Left ventricle myocardium superior (tissue), 1 donor: ENCODE measurements at regions not wholly inside any gene's neighbourhood (a gene's known extent, or its start where the extent isn't known, plus 50 kb on each side); places are given as distances from the start of the nearest gene placed in this dataset.
A peak's percentile ranks its signal among the peaks of the same experiment; 100 is the strongest.
"Not testable (repeated sequence)": the region's sequence is repeated elsewhere in the genome, so short reads cannot be mapped to it uniquely, and the experiment has no call there.

Experiments used
- ATAC-seq: fragments of 200-7000 bp; cut with Tn5 transposase; one replicate; pipeline ENCODE4 v1.9.1; 2020; ENCODE audit warnings: mild to moderate bottlenecking, moderate library complexity
- DNase-seq: peaks from one replicate; pipeline ENCODE4 v3.0.0-alpha.2; 2020
- intact Hi-C: fragments of 100-400 bp; cut with micrococcal nuclease; formaldehyde crosslinking; loops from one replicate; pipeline ENCODE4 v1.11.0; 2022
- donor health status: DM: no; HTN: yes; CAD: no; lungs with severe emphysema.

DNA sequence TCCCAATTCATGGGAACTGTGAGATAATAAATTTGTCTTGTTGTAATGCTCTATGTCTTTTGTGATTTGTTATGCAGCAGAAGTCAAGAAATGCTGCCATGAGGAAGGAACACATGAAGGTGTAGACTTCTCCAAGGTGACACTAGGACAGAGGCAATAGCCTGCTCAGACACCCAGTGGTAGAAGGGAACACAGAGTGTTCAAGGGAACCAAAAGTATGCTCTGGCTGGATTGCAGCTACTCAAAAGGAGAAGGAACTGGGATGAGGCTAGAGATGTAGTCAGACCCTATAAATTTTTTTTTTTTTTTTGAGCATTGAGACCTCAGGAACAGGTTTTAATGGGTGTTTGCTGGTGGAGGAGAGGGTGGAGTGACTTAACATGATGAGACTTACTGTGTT is 232.5 kb downstream of the PARP8 start:
- ATAC-seq (no peak), DNase-seq (no peak)
- intact Hi-C loops = no loop called here

DNA sequence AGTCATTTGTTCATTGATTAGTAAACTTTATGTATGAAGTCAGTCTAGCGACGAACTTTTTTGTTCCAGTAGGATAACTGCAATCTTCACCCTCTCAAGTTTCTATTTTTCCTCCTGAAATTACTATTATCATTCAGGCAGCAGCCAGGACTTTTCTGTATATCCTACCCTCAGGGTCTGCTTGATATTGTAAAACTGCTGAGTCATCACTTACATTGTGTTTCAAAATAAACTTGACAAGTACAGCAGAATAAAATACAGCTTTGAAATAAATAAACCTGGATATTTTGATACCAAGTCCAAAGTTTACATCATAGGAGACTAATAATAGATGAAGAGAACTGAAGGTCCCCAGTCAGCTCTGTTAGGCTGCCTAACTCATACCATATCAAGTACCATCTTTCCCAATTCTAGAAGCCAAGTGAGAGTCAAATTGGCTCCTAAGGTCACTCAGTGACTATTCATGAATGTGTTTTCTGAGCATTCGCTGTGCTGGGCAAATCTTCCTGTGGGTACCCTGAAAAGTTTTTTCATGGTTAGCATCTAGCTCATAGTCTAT is 234.6 kb downstream of the PARP8 start:
- DNase-seq = no peak
- no peak for ATAC-seq
- intact Hi-C loops = no loop called here

DNA sequence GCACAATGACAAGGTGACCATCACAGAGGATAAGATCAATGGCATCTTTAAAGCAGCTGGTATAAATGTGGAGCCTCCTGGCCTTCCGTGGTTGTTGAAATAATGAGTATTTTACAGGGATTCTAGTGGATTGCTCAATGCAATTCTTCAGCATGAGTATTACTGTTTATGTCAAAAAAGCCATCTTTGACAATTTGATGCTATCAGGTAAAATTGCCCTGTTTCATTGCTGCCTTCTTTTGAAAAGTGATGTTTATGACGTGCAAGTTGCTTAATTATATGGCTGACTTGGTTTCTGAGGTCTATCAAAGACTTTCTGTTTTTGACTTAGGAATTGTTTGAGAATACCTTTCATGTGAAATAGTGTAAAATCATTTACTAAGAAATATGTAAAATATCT is 237.2 kb downstream of the PARP8 start:
- DNase-seq (no peak), ATAC-seq (no peak)

DNA sequence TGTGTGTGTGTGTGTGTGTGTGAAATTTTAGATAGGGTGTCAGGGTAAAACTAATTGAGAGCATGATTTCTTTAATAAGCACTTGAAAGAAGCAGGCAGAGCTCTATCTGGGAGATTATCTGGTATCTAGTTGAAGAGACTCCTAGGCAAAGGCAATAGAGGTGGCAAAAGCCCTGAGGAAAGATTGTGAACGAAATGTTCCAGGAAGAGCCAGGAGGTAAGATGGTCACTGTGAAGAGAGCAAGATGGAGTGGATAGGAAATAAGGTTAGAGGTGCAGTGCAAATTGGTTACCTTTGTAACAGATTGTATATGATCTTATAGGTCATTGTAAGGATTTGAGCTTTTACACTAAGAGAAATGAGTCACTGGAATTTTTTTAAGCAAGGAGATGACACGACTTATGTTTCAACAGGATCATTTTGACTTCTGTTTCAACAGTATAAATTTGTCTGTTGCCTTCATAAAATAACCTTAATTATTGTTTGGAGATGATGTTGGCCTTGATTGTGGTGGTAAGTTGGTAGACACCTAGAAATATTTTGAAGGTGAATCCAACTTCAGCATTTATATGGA is 239.6 kb downstream of the PARP8 start:
- DNase-seq (no peak), ATAC-seq (no peak)
- intact Hi-C loops = no loop called here

More for the DNA sequence above, 237.2 kb downstream of the PARP8 start:
- intact Hi-C loops = no loop called here

DNA sequence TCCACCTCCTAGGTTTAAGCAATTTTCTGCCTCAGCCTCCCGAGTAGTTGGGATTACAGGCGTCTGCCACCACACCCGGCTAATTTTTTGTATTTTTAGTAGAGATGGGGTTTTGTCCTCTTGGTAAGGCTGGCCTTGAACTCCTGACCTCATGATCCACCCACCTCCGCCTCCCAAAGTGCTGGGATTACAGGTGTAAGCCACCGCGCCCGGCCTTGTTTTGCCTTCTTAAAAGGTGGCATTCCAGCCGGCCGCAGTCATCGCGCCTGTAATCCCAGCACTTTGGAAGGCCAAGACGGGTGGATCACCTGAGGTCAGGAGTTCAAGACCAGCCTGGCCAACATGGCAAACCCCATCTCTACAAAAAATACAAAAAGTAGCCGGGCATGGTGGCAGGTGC is 253.7 kb downstream of the PARP8 start:
- ATAC-seq, DNase-seq, intact Hi-C loops: not testable (repeated sequence)

DNA sequence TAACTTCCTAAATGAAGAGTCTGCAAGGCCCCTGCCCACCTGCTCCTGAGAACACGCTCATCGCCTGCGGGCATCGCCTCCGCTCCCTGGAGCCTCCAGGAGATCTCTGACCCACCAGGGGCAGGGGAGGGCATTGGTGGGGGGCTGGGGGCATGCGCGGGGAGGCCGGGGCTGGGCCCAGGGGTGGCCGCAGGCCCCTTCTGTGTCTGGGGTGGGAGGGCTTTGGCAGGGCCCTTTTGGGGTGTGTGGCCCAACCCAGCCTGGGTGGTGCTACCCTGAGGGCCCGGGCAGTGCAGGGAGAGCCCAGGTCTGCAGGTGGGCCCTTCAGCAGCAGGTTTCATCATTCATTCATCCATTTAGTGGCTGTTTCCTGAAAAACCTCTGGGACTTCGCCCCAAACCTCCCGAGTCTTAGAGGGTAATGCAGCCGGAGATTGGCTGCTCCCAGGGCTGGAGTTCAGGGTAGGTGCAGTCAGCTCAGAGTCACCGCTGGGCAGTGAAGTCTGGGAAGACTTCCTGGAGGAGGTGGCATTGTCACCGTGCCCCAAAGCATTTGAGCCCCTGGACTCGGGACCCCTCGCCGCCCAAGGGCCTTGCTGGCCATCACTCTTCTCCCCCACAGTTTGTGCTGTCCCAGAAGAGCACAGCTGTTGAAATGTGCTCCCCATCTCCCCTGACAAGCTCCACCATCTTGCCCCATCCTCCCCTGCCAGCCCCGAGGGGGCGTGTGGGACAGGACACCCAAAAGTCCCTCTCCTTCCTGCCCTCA is 255.1 kb downstream of the PARP8 start:
- no peak for DNase-seq
- intact Hi-C loops = no loop called here
- ATAC-seq = no peak

DNA sequence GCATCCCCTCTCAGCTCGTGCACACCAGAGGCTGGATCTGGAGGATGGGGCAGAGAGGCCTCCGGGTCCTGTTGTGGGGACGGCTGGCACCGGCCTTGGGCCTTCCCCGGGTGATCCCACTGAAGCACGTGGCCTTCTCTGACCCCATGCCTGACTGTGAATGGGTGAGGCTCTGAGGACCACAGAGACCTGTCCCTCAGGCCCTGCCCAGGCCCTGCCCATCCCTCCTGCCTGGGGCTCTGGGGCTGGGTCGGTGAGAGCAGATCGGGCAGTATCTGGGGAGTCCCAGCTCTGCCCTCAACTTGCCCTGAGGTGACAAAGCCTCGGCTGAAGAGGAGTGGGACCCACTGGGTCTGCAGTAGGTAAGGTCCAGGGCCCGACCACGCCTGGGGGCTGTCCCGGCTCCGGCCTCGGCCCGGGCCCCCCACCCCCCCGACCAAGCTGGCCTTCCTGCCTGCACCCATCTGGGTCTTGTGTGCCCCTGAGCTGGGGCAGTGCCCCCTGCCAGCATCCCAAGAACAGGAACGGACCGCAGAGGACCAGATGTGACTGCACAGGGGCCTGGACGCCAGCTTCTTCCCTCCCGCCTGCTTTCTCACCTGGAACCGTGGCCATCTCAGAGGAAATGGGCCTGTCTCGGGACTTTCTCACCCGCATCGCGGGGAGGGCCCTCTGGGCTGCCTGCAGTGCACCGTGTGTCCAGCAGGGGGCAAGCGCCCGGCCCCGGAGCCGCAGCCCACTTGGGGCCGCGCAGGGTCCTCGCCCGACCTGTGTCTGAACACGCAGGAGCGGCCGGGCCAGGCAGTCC is 255.9 kb downstream of the PARP8 start:
- ATAC-seq (peak; percentile 38), DNase-seq (peak; percentile 25)
- intact Hi-C loops = not testable (repeated sequence)

DNA sequence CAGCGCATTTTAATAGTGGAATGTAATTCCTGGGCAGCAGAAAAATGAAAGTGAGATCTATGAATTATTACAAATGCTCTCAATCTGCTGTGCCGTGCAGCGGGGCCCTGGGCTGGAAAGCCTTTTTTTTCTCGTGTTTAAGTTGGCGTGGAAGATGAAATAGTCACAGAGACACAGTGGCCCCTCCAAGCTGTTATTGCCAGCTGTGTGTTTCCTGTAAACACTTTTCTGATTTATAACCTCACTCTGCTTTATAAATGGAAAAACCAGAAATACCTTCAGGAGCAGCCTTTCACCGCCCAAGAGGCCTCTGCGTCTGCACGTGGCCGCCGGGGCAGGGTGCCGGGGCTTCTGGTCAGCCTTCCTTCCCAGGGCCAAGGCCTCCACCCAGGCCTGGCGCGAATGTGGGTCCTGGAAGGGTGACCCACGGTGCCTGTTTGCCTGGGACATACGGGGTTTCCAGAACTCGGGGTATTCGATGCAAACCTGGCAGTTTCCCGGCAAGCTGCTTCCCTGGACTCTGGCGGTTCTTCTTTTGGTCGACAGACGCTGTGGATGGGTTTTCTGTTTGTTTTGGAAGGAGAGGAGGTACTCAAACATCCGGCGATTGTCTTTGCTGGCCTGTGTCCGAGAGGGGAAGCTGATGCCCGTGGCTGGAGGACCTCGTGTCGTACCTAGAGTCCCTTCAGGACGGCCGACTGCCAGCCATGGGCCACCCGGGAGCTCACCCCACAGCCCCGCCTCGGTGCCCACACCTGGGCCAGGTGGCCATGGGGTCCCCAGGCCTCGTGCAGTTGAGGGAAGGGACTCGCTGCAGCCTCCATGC is 256.7 kb downstream of the PARP8 start:
- ATAC-seq (peak; percentile 50), DNase-seq (peak; percentile 41)
- intact Hi-C loops = no loop called here

DNA sequence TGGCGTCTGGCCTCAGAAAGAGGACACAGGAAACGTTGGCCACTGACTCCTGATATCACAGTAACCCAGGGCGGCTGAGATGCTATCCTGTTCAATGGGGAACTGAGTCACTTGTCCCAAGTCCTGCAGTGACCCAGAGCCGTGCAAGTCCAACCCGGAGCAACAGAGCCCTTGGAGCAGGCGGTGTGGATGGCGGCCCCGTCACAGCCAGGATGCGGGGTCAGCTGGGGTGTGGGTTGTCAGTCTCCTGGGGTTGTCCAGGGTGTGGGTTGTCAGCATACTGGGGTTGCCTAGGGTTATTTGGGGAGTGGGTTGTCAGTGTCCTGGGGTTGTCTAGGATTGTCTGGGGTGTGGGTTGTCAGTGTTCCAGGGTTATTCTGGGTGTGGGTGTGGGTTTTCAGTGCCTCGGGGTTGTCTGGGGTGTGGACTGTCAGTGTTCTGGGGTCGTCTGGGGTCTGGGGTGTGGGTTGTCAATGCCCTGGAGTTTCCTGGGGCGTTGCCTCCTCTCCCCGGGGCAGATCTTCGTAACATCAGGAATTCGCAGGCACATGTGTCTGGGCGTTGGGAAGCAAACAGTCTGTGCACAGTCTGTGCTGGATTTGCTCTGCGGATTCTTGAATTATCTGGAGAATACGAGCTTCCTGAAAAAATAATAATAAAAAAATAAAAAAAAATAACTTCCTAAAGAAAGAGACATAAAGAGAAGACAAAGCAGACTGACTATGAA is 257.5 kb downstream of the PARP8 start:
- no peak for DNase-seq
- peak; percentile 43 for ATAC-seq
- intact Hi-C loops = no loop called here

DNA sequence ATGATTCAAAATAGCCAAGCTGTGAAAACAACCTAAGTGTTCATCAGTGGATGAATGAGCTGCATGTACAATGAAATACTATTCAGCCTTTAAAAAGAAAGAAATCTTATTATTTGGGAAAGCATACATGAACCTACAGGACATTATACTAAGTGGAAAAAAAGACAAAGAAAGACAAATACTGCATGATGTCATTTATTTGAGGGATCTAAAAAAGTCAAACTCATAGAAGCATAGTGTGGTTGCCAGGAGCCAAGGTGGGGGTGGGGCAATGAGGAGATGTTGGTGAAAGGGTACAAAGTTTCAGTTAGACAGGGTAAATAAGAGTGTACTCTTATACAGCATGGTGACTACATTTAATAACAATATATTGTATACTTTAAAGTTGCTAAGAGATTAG is 261.5 kb downstream of the PARP8 start:
- ATAC-seq = no peak
- DNase-seq = no peak
- intact Hi-C loops = no loop called here

DNA sequence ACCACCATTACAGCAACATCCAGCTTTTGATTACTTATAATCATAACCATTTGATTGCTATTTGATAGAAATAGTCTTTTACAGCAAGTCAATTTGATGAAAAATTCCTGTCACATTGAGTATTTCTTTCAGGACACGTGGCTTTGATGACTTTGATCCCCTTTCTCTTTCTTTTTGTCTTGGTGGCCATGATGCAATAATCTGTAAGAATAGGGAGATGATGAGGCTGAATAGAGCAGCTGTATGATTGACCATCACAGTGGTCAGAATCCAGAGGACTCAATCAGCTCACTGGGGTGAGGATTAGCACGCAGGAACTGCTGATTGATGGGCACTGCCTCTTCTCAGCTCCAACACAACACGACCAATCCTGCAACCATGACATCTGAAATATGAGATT is 262.7 kb downstream of the PARP8 start:
- no peak for ATAC-seq
- DNase-seq = no peak
- intact Hi-C loops = no loop called here

DNA sequence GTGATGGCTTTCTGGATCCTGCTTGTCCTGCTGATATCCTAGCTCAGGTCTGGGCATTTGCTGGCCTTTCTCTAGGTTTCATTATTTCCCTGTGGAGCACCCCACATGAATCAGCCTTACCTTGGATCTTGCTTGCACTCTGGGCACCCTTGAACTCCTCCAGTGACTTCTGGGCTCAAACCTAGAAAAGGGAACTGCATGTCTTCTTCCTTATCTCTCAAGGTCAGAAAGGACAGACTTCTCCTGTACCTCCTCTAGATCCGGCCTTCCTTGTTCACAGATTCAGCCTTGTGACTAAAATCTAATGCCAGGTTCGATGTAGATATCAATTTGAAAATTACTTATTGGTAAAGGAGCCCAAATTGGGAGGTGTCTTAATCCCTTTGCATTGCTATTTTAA is 267.9 kb downstream of the PARP8 start:
- DNase-seq = no peak
- intact Hi-C loops = no loop called here
- no peak for ATAC-seq

DNA sequence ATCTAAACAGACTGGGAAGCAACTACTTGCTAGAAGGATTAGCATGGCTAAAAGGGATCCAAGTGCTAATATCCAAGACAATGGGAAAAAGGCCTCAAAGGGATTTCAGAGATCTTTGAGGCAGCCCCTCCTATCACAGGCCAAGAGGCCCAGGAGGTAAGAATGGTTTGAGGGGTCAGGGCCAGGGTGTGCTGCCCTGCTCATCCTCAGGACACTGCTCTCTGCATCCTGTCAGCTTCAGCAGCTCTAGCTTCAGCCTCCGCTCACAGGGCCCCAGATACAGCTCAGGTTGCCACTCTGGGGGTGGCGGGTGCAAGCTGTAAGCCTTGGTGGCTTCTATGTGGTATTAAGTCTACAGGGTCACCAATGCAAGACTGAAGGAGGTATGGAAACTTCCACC is 278.7 kb downstream of the PARP8 start:
- no peak for ATAC-seq

DNA sequence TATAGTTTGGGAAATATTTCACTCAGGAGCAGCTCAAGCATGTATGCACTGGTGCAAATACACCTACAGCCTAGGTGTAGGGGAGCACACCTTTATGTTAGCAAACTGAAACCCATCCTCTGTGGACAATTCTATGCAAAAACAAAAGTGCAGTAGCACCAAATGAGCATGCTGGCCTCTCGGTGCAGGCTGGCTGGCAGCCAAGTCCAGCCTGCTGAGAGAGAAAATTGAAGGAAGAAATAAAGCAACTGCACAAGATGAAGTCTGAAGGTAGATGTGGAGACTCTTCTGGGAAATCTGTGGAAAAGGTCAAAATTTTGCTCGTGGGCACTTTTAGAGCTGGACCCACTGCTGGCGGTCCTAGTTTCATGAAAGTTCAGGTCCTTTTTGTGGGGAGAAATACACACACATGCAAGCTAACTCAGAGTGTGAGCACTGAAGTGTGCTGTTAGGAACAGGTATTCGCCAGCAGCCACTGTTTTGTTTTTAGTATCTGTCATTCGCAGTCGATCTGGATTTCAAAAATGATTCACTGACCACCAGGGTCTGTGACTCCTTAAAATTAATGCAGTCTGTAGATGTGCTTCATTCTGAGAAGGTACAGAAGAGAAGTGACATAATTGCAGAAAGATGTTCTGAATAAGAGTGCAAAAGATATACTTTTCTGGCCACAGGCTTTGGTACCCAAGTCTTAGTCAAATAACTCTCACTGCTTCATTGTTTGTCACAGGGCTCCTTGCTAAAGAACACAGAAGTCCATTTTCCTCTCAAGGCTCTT is 281.7 kb downstream of the PARP8 start:
- no peak for DNase-seq
- intact Hi-C loops = no loop called here

More for the DNA sequence above, 278.7 kb downstream of the PARP8 start:
- no peak for DNase-seq
- intact Hi-C loops = no loop called here

DNA sequence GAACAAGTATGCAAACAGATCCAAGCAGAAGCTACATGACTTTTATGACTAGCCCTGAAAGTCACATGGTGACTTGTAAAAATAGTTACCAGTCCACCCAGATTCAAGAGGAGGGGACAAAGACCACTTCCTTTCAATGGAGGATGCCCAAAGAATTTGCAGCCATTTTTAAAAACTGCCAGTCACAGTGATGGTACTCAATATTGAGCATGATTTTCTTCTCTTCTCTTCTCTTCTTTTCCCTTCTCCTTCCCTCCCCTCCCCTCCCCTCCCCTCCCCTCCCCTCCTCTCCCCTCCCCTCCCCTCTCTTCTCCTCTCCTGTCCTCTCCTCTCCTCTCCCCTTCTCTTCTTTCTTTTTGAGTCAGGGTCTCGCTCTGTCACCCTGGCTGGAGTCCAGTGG is 286.9 kb downstream of the PARP8 start:
- no peak for DNase-seq
- intact Hi-C loops = loop anchor here (10.0 kb wide), 2 partner anchors 1052 to 1702 kb away; no protein-coding TSS in a partner anchor
- no peak for ATAC-seq

More for the DNA sequence above, 281.7 kb downstream of the PARP8 start:
- no peak for ATAC-seq

DNA sequence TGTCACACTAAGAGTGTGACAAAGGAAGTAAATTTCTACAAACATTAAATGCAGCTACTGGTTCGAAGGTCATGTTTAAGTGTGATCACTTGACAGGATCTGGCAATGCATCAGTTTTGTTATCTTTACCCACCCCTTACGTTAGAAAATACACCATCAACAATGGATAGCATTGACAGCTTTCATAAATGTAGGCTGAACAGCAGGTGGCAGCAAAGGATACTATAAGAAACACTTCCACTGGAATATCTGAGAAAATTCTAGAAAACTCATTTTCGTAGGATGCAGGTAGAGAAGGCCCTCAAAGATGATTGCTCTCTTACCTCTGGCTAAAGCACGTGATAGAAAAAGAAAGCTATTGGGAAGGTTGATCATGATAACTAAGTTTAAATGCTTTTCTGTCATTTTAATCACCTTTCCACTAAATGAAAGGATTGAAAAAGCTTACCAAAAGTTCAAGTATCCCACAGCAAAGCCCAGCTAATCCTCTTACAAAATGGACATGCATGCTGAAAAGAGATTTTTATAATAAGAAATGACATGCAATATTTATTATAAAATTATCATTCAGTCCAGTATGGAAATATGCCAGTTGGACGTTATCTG is 292.5 kb downstream of the PARP8 start:
- DNase-seq (no peak), ATAC-seq (no peak)
- intact Hi-C loops = loop anchor here (10.0 kb wide), 2 partner anchors 1046 to 1696 kb away; no protein-coding TSS in a partner anchor
